ENCODE measurements at regions not wholly inside any gene's neighbourhood (a gene's known extent, or its start where the extent isn't known, plus 50 kb on each side); places are given as distances from the start of the nearest gene placed in this dataset.
"Not testable (repeated sequence)": the region's sequence is repeated elsewhere in the genome, so short reads cannot be mapped to it uniquely, and the experiment has no call there.

GRCh38 chr17:51439395-51440229, 179.3 kb downstream of the UTP18 start:
- DNase-seq, result no peak

GRCh38 chr17:51441431-51441830, 181.1 kb downstream of the UTP18 start:
- DNase-seq, result no peak

- DNase-seq, result no peak
Measured at GRCh38 chr17:51442088-51442865, 181.9 kb downstream of the UTP18 start.

GRCh38 chr17:51443646-51444045, 183.3 kb downstream of the UTP18 start:
- no peak for DNase-seq

- no peak for DNase-seq
Measured at GRCh38 chr17:51445946-51446345, 185.6 kb downstream of the UTP18 start.

- DNase-seq, result no peak
Measured at GRCh38 chr17:51454456-51454978, 194.2 kb downstream of the UTP18 start.

GRCh38 chr17:51455211-51455610, 194.9 kb downstream of the UTP18 start:
- DNase-seq, result no peak

GRCh38 chr17:51455931-51456330, 195.6 kb downstream of the UTP18 start:
- no peak for DNase-seq

- no peak for DNase-seq
Measured at GRCh38 chr17:51456942-51457341, 196.6 kb downstream of the UTP18 start.

GRCh38 chr17:51461578-51462004, 201.2 kb downstream of the UTP18 start:
- DNase-seq, result peak; percentile 6 to 49

GRCh38 chr17:51463353-51463752, 203.0 kb downstream of the UTP18 start:
- no peak for DNase-seq

- no peak for DNase-seq
Measured at GRCh38 chr17:51467336-51467735, 207.0 kb downstream of the UTP18 start.

GRCh38 chr17:51472670-51473205, 212.4 kb downstream of the UTP18 start:
- no peak for DNase-seq

GRCh38 chr17:51474764-51475163, 214.4 kb downstream of the UTP18 start:
- no peak for DNase-seq

GRCh38 chr17:51475730-51476129, 215.4 kb downstream of the UTP18 start:
- DNase-seq, result no peak

GRCh38 chr17:51479303-51479702, 219.0 kb downstream of the UTP18 start:
- no peak for DNase-seq

- no peak for DNase-seq
Measured at GRCh38 chr17:51481370-51481769, 221.0 kb downstream of the UTP18 start.

GRCh38 chr17:51482248-51482647, 221.9 kb downstream of the UTP18 start:
- not testable (repeated sequence) for DNase-seq

GRCh38 chr17:51486091-51486490, 225.7 kb downstream of the UTP18 start:
- no peak for DNase-seq

- DNase-seq, result no peak
Measured at GRCh38 chr17:51486885-51487520, 226.7 kb downstream of the UTP18 start.

GRCh38 chr17:51487947-51488346, 227.6 kb downstream of the UTP18 start:
- DNase-seq, result peak in 1 of 2 donors; percentile 14

GRCh38 chr17:51491416-51491815, 231.1 kb downstream of the UTP18 start:
- no peak for DNase-seq

- no peak for DNase-seq
Measured at GRCh38 chr17:51493206-51493605, 232.9 kb downstream of the UTP18 start.
